HepG2 (cell line): ENCODE measurements at regions not wholly inside any gene's neighbourhood (a gene's known extent, or its start where the extent isn't known, plus 50 kb on each side); places are given as distances from the start of the nearest gene placed in this dataset.

Source experiments
- ATAC-seq: fragments of 200-7000 bp; cut with Tn5 transposase; 3 replicates; pipeline ENCODE4 v1.9.1; 2020; ENCODE audit warnings: mild to moderate bottlenecking, moderate library complexity
- BruUV-seq: library from RNA; stranded (reverse); fragments of 400-500 nt; replicated peaks from 2 replicates; lab custom pipeline; 2021; lab: Mats Ljungman, UMichigan
- CTCF ChIA-PET: fragments of 300-600 bp; formaldehyde crosslinking; extraction: SDS; loops from one replicate; lab custom pipeline; 2021; ENCODE audit warnings: low total read pairs, inconsistent platforms, low intra/inter-chr PET ratio; lab: Yijun Ruan, JAX
- POLR2A ChIA-PET: fragments of 350-600 bp; sonication (Branson Sonifier 250); formaldehyde crosslinking; loops from one replicate; lab custom pipeline; 2020; ENCODE audit warnings: antibody characterized with exemption, inconsistent platforms; lab: Yijun Ruan, JAX
- DNase-seq: peaks from one replicate; pipeline ENCODE4 v3.0.0-alpha.2; 2015; ENCODE audit warnings: low spot score
- FAIRE-seq: peaks from 3 replicates; lab custom pipeline; 2011; peaks lifted over from hg19 to GRCh38; lab: Jason Lieb, UNC
- H2AFZ ChIP-seq: one replicate; pipeline ENCODE4 v1.6.1; 2011; ENCODE audit warnings: low read length, inconsistent platforms
- H3K27ac ChIP-seq: fragments of 300-600 bp; 3 replicates; pipeline ENCODE4 v1.8.0; 2011; ENCODE audit warnings: mixed run types, mild to moderate bottlenecking, mixed read lengths, low read length, inconsistent platforms; ENCODE audit not compliant: insufficient read depth; ENCODE audit errors: extremely low read length
- H3K27me3 ChIP-seq, 2 experiments: fragments of 200-600 bp in 1 of 2; 2 replicates in 1 of 2; 3 replicates in 1 of 2; pipeline versions ENCODE4 v1.6.0 to v1.8.0; 2011; ENCODE audit warnings: low read length in 2 of 2, mild to moderate bottlenecking in 2 of 2, moderate library complexity in 2 of 2, inconsistent platforms in 1 of 2; ENCODE audit not compliant: insufficient read depth in 2 of 2, control insufficient read depth in 1 of 2
- H3K36me3 ChIP-seq, 2 experiments: fragments of 200-600 bp in 1 of 2; replicated peaks in 1 of 2; 2 replicates in 1 of 2; 3 replicates in 1 of 2; pipeline versions ENCODE4 v1.5.1 to v1.8.0; 2011; ENCODE audit warnings: low read length in 2 of 2, inconsistent platforms in 1 of 2; ENCODE audit not compliant: insufficient read depth in 2 of 2, control insufficient read depth in 1 of 2
- H3K4me1 ChIP-seq: 2 replicates; pipeline ENCODE4 v1.5.1; 2012; ENCODE audit warnings: low read length, inconsistent platforms; ENCODE audit not compliant: insufficient read depth
- H3K4me2 ChIP-seq: 2 replicates; pipeline ENCODE4 v1.6.0; 2011; ENCODE audit warnings: low read depth, low read length, inconsistent platforms
- H3K4me3 ChIP-seq, 3 experiments: fragments of 200-600 bp in 1 of 3; sonication (generic), shearing (Covaris generic) in 1 of 3; replicated peaks in 1 of 3; 2 replicates each; pipeline ENCODE4 v1.5.1; 2011 to 2016; ENCODE audit warnings: low read length in 3 of 3, inconsistent platforms in 2 of 3, low read depth in 2 of 3, mild to moderate bottlenecking in 2 of 3, control low read depth in 1 of 3, mixed read lengths in 1 of 3; ENCODE audit not compliant: insufficient read depth in 1 of 3
- H3K79me2 ChIP-seq: one replicate; pipeline ENCODE4 v1.6.1; 2011; ENCODE audit warnings: low read length, inconsistent platforms; ENCODE audit not compliant: insufficient read depth
- H3K9ac ChIP-seq: 2 replicates; pipeline ENCODE4 v1.6.0; 2011; ENCODE audit warnings: mild to moderate bottlenecking, low read depth, low read length, inconsistent platforms; ENCODE audit not compliant: insufficient read depth
- H3K9me3 ChIP-seq: 2 replicates; pipeline ENCODE4 v1.5.1; 2012; ENCODE audit warnings: mild to moderate bottlenecking, low read length
- H4K20me1 ChIP-seq: 2 replicates; pipeline ENCODE4 v1.6.0; 2011; ENCODE audit warnings: inconsistent platforms, mild to moderate bottlenecking, low read length, moderate library complexity; ENCODE audit not compliant: insufficient read depth
- EED ChIP-seq: sonication (generic); formaldehyde crosslinking; IDR thresholded peaks from 2 replicates; pipeline ENCODE4 v1.5.0; 2020; ENCODE audit warnings: mild to moderate bottlenecking, missing genetic modification reagents
- MIXL1 ChIP-seq: IDR thresholded peaks from 2 replicates; pipeline ENCODE4 v1.6.1; 2016
- MLLT10 ChIP-seq: sonication (generic); formaldehyde crosslinking; IDR thresholded peaks from 2 replicates; pipeline ENCODE4 v1.4.0; 2020; ENCODE audit warnings: missing genetic modification reagents
- PCBP1 ChIP-seq: fragments of 200-400 bp; formaldehyde crosslinking; IDR thresholded peaks from 2 replicates; pipeline ENCODE4 v1.6.1; 2017; ENCODE audit warnings: mild to moderate bottlenecking, low read depth, low read length, borderline replicate concordance
- PCBP2 ChIP-seq: fragments of 200-400 bp; formaldehyde crosslinking; optimal IDR thresholded peaks from 2 replicates; pipeline ENCODE3; 2018; ENCODE audit warnings: low read length, low read depth; ENCODE audit not compliant: poor library complexity, severe bottlenecking
- RARG ChIP-seq: sonication (generic); formaldehyde crosslinking; IDR thresholded peaks from 2 replicates; pipeline ENCODE4 v1.4.0; 2020; ENCODE audit warnings: low read depth, mild to moderate bottlenecking, missing genetic modification reagents
- SALL1 ChIP-seq: sonication (generic); formaldehyde crosslinking; IDR thresholded peaks from 2 replicates; pipeline ENCODE4 v1.8.0; 2022; ENCODE audit warnings: mild to moderate bottlenecking, missing genetic modification reagents
- ZNF10 ChIP-seq: sonication (generic); formaldehyde crosslinking; IDR thresholded peaks from 2 replicates; pipeline ENCODE4 v1.4.0; 2020; ENCODE audit warnings: mild to moderate bottlenecking, low read depth, missing genetic modification reagents, borderline replicate concordance
- ZNF124 ChIP-seq: sonication (generic); formaldehyde crosslinking; IDR thresholded peaks from 2 replicates; pipeline ENCODE4 v1.4.0; 2020; ENCODE audit warnings: missing genetic modification reagents
- WGBS: methylation state at CpG from one replicate; pipeline ENCODE4 v1.1.6; 2017; ENCODE audit warnings: low lambda C conversion rate; 5-methylcytosine and 5-hydroxymethylcytosine counted together
- in situ Hi-C: cut with HindIII; loops from 2 replicates; pipeline ENCODE4 v1.10.0; 2017; ENCODE audit warnings: low pct_unique_long_range_greater_than_20kb; ENCODE audit not compliant: extremely low pct_ligation_motif_present
- intact Hi-C: fragments of 100-400 bp; cut with micrococcal nuclease; formaldehyde crosslinking; loops from one replicate; pipeline ENCODE4 v1.10.0; 2022; ENCODE audit not compliant: unreplicated experiment
- TF ChIP-seq, protein P1 (sequence below): sonication (generic); formaldehyde crosslinking; IDR thresholded peaks from 2 replicates; pipeline ENCODE4 v1.5.0; 2020; ENCODE audit warnings: missing genetic modification reagents
- TF ChIP-seq, protein P2 (sequence below): sonication (generic); formaldehyde crosslinking; IDR thresholded peaks from 2 replicates; pipeline ENCODE4 v1.4.0; 2020; ENCODE audit warnings: low read depth, mild to moderate bottlenecking, missing genetic modification reagents
- TF ChIP-seq, protein P3 (sequence below): sonication (generic); formaldehyde crosslinking; IDR thresholded peaks from 2 replicates; pipeline ENCODE4 v1.4.0; 2020; ENCODE audit warnings: mild to moderate bottlenecking, missing genetic modification reagents
- TF ChIP-seq, protein P4 (sequence below): sonication (generic); formaldehyde crosslinking; IDR thresholded peaks from 2 replicates; pipeline ENCODE4 v1.8.0; 2022; ENCODE audit warnings: missing genetic modification reagents, mild to moderate bottlenecking, borderline replicate concordance
- TF ChIP-seq, protein P5 (sequence below): sonication (generic); formaldehyde crosslinking; IDR thresholded peaks from 2 replicates; pipeline ENCODE4 v1.4.0; 2020; ENCODE audit warnings: missing genetic modification reagents

DNA sequence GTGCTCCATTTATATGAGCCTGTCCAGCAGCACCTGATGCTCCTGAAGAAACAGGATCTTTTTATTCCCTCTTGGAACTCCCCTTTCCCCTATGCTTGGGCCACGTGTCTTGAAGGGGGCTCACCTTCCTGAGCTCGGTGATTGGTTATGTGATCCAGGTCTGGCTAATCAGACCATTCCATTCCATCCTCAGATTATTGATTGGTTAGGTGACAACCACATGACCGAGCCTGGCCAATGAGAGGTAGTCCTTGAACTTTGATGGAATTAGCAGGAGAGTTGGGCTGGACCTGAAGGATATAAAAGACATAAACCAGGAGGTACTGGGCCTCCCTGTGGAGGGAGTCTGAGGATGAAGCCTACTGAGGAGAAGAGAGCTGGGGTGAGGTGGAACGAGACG, 216.6 kb upstream of the LHX5 start (continued):
- TF ChIP-seq, protein P1, sequence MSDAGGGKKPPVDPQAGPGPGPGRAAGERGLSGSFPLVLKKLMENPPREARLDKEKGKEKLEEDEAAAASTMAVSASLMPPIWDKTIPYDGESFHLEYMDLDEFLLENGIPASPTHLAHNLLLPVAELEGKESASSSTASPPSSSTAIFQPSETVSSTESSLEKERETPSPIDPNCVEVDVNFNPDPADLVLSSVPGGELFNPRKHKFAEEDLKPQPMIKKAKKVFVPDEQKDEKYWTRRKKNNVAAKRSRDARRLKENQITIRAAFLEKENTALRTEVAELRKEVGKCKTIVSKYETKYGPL (CRISPR knock-in tag), result no peak
- TF ChIP-seq, protein P2, sequence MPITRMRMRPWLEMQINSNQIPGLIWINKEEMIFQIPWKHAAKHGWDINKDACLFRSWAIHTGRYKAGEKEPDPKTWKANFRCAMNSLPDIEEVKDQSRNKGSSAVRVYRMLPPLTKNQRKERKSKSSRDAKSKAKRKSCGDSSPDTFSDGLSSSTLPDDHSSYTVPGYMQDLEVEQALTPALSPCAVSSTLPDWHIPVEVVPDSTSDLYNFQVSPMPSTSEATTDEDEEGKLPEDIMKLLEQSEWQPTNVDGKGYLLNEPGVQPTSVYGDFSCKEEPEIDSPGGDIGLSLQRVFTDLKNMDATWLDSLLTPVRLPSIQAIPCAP, result no peak
- TF ChIP-seq, protein P3, sequence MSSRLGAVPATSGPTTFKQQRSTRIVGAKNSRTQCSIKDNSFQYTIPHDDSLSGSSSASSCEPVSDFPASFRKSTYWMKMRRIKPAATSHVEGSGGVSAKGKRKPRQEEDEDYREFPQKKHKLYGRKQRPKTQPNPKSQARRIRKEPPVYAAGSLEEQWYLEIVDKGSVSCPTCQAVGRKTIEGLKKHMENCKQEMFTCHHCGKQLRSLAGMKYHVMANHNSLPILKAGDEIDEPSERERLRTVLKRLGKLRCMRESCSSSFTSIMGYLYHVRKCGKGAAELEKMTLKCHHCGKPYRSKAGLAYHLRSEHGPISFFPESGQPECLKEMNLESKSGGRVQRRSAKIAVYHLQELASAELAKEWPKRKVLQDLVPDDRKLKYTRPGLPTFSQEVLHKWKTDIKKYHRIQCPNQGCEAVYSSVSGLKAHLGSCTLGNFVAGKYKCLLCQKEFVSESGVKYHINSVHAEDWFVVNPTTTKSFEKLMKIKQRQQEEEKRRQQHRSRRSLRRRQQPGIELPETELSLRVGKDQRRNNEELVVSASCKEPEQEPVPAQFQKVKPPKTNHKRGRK (CRISPR knock-in tag), result no peak
- no peak for TF ChIP-seq ZNF10
- no peak for TF ChIP-seq PCBP2
- no peak for TF ChIP-seq EED
- no peak for TF ChIP-seq RARG (CRISPR knock-in tag)

DNA sequence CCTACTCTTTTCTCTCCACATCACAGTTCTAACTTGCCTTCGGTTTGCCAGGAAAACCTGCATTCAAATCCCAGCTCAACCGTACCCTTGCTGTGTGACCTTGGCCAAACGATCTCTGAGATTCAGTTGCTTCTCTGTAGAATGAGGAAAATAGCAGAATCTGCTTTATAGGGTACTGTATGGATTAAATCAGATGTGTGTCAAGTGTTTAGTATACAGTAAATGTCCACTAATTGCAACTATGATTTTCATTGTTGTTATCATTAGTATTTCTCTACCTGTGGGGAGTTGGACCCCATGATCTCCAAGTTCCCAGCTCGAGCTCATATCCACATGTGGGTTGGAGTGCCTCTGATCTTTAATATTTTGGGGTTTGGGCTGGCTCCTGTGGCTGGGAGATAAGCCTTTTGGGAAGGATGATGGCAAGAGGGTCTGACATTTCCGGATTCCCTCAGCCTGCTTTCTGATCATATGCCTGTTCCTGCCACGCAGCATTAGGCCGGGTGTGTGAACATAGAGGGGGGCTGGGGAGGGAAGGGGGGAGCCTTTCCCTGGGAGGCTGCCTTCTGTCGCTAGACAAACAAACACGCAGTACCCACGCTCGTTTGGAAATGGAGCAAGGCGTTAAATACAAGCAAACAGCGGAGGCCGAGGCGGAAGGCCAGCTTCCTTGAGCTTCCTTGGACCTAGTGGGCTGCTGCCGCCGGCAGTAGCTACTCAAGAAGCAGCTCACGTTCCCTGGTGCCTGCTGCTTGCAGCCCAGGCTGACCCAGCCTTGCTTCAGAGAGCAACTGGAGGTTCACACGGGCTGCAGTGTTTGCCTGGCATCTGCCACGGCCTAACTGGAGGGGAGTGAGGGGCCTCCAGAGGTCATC, 213.5 kb upstream of the LHX5 start:
- ATAC-seq (no peak), DNase-seq (no peak), FAIRE-seq (no peak)
- H3K9ac ChIP-seq, result no peak overlapping the region
- H3K4me3 ChIP-seq, result no peak overlapping the region
- H3K4me2 ChIP-seq, result no peak overlapping the region
- intact Hi-C loops, result no loop called here
- ChIA-PET POLR2A (no interaction called here), CTCF (no interaction called here)
- no peak overlapping the region for H3K27ac ChIP-seq
- BruUV-seq, result no TSS peak
- TF ChIP-seq PCBP1 (no peak), MIXL1 (CRISPR knock-in tag) (no peak), MLLT10 (no peak), SALL1 (CRISPR knock-in tag) (no peak), ZNF124 (CRISPR knock-in tag) (no peak)
- TF ChIP-seq, protein P4, sequence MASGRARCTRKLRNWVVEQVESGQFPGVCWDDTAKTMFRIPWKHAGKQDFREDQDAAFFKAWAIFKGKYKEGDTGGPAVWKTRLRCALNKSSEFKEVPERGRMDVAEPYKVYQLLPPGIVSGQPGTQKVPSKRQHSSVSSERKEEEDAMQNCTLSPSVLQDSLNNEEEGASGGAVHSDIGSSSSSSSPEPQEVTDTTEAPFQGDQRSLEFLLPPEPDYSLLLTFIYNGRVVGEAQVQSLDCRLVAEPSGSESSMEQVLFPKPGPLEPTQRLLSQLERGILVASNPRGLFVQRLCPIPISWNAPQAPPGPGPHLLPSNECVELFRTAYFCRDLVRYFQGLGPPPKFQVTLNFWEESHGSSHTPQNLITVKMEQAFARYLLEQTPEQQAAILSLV (CRISPR knock-in tag), result no peak
- TF ChIP-seq, protein P5, sequence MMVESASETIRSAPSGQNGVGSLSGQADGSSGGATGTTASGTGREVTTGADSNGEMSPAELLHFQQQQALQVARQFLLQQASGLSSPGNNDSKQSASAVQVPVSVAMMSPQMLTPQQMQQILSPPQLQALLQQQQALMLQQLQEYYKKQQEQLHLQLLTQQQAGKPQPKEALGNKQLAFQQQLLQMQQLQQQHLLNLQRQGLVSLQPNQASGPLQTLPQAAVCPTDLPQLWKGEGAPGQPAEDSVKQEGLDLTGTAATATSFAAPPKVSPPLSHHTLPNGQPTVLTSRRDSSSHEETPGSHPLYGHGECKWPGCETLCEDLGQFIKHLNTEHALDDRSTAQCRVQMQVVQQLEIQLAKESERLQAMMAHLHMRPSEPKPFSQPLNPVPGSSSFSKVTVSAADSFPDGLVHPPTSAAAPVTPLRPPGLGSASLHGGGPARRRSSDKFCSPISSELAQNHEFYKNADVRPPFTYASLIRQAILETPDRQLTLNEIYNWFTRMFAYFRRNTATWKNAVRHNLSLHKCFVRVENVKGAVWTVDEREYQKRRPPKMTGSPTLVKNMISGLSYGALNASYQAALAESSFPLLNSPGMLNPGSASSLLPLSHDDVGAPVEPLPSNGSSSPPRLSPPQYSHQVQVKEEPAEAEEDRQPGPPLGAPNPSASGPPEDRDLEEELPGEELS (CRISPR knock-in tag), result no peak
- H3K36me3 ChIP-seq, result no peaks in the 10 kb centered on the region
- no peak overlapping the region for H2AFZ ChIP-seq
- WGBS, result 29% methylated on average over 16 of the region's 20 CpGs
- no peaks in the 10 kb centered on the region for H3K9me3 ChIP-seq
- in situ Hi-C loops, result no loop called here
- H4K20me1 ChIP-seq, result no peaks in the 10 kb centered on the region
- no peaks in the 10 kb centered on the region for H3K79me2 ChIP-seq
- H3K4me1 ChIP-seq, result no peaks in the 10 kb centered on the region
- peaks cover 0 to 11% of the 10 kb centered on the region in 2 experiments; a peak in 2 of 5 replicates for H3K27me3 ChIP-seq
